CD4-positive, CD25-positive, alpha-beta regulatory T cell (primary cell): ENCODE measurements at regions not wholly inside any gene's neighbourhood (a gene's known extent, or its start where the extent isn't known, plus 50 kb on each side); places are given as distances from the start of the nearest gene placed in this dataset.

Source experiments
- ATAC-seq, 2 donors: fragments of 150-1000 bp; cut with Tn5 transposase; one replicate each; pipeline ENCODE4 v1.10.0; 2021; ENCODE audit warnings: low read depth in 2 of 2, moderate number of reproducible peaks in 2 of 2, moderate library complexity in 1 of 2
- DNase-seq, 3 donors: peaks; one replicate each; pipeline versions ENCODE4 v3.0.0 to v3.0.0-alpha.2; 2012 to 2022; ENCODE audit warnings: mixed read lengths in 1 of 3
- H3K27ac ChIP-seq: one replicate; pipeline ENCODE4 v1.7.0; 2013; ENCODE audit warnings: mild to moderate bottlenecking, low read length; ENCODE audit not compliant: insufficient read depth, poor library complexity, severe bottlenecking
- H3K27me3 ChIP-seq: one replicate; pipeline ENCODE4 v1.7.0; 2013; ENCODE audit warnings: low read length; ENCODE audit not compliant: control insufficient read depth, insufficient read depth
- H3K36me3 ChIP-seq: one replicate; pipeline ENCODE4 v1.7.0; 2013; ENCODE audit warnings: mild to moderate bottlenecking, low read length, moderate library complexity; ENCODE audit not compliant: control insufficient read depth, insufficient read depth
- H3K4me1 ChIP-seq: 2 replicates; pipeline ENCODE4 v1.7.0; 2013; ENCODE audit warnings: mild to moderate bottlenecking, low read length; ENCODE audit not compliant: insufficient read depth, control insufficient read depth, poor library complexity, severe bottlenecking
- H3K4me3 ChIP-seq: one replicate; pipeline ENCODE4 v1.7.0; 2013; ENCODE audit warnings: low read depth, mild to moderate bottlenecking, low read length, moderate library complexity
- H3K9me3 ChIP-seq, 2 experiments: 1 replicate in 1 of 2; 2 replicates in 1 of 2; pipeline ENCODE4 v1.7.0; 2013; ENCODE audit warnings: low read length in 2 of 2, mild to moderate bottlenecking in 1 of 2, moderate library complexity in 1 of 2; ENCODE audit not compliant: control insufficient read depth in 2 of 2
- H3K27ac Mint-ChIP-seq, 3 donors: one replicate each; pipeline ENCODE4 v1.8.0; 2020 to 2022; ENCODE audit warnings: mild to moderate bottlenecking in 3 of 3, mixed read lengths in 3 of 3, moderate library complexity in 2 of 3
- H3K27me3 Mint-ChIP-seq: one replicate; pipeline ENCODE4 v1.8.0; 2022; ENCODE audit warnings: mild to moderate bottlenecking, mixed read lengths
- H3K36me3 Mint-ChIP-seq: one replicate; pipeline ENCODE4 v1.8.0; 2020; ENCODE audit warnings: mixed read lengths
- H3K4me1 Mint-ChIP-seq, 4 donors: one replicate each; pipeline ENCODE4 v1.8.0; 2020 to 2022; ENCODE audit warnings: mixed read lengths in 4 of 4, mild to moderate bottlenecking in 1 of 4
- H3K4me3 Mint-ChIP-seq, 4 donors: one replicate each; pipeline ENCODE4 v1.8.0; 2020 to 2022; ENCODE audit warnings: mild to moderate bottlenecking in 4 of 4, mixed read lengths in 4 of 4, moderate library complexity in 3 of 4
- H3K9me3 Mint-ChIP-seq, 7 donors: one replicate each; pipeline ENCODE4 v1.8.0; 2020 to 2022; ENCODE audit warnings: mixed read lengths in 7 of 7, mild to moderate bottlenecking in 3 of 7, moderate library complexity in 2 of 7

DNA sequence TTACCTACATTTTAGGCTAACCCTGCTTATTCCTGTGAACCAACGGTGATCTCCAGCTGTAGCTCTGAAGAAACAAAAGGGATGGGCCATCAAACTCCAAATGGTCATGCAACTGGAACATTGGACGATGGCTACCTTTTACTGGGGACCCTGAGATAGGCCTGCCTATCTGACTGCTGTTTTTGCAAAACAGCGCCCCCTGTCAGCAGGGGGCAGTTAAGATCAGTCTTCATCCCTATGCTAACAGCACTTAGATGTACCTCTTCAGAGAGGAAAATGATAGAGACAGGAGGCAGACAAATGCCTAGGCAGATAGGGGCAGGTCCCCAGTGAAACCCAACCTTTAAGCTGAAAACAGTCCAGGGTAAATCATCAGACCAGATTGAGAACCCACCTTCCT, 1085.4 kb upstream of the SORCS1 start:
- no peak overlapping the region for H3K27ac Mint-ChIP-seq
- DNase-seq (no peak), ATAC-seq (no peak)
- no peak overlapping the region for H3K4me3 Mint-ChIP-seq
- no peaks in the 10 kb centered on the region for H3K36me3 ChIP-seq
- no peak overlapping the region for H3K4me3 ChIP-seq
- peaks cover 0 to 27% (median 8%) of the 10 kb centered on the region in 7 donors for H3K9me3 Mint-ChIP-seq
- no peaks in the 10 kb centered on the region for H3K27me3 Mint-ChIP-seq
- no peaks in the 10 kb centered on the region for H3K4me1 Mint-ChIP-seq
- no peaks in the 10 kb centered on the region for H3K36me3 Mint-ChIP-seq
- H3K27ac ChIP-seq: no peak overlapping the region
- H3K9me3 ChIP-seq: peaks cover 1 to 2% of the 10 kb centered on the region in 2 experiments
- H3K27me3 ChIP-seq: no peaks in the 10 kb centered on the region
- no peaks in the 10 kb centered on the region for H3K4me1 ChIP-seq

DNA sequence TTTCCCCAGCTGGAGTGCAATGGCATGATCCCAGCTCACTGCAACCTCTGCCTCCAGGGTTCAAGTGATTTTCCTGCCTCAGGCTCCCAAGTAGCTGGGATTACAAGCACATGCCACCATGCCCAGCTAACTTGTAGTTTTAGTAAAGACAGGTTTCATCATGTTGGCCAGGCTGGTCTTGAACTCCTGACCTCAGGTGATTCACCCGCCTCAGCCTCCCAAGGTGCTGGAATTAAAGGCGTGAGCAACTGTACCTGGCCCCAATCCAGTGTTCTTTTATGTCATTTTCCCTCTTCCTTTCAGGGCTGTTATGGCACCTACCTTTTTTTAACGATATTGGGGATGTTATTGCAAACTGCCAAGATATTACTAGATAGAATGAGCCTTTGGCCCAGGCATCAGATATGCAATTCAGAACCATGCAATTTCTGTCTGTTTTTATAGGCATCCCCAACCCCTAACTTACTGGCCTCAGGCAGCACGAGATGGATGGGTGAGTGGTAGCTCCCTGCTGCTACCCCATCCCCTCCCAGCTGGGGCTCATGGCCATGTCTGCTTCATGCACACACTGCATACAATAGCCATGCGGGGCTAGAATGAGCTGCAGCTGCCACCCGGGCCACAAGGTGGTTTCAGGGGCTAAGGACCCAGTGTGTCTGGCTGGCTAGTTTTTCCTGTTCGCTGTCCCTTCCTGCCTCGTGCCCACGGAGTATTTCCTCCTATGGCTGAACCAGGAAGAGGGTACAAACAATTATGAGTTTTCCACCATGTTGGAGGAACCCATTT, 1080.1 kb upstream of the SORCS1 start:
- H3K27ac Mint-ChIP-seq: no peak overlapping the region
- Histone ChIP-seq H3K36me3 (no peaks in the 10 kb centered on the region), H3K9me3 (peaks cover 3 to 6% of the 10 kb centered on the region in 2 experiments), H3K27ac (no peak overlapping the region), H3K4me3 (no peak overlapping the region), H3K27me3 (no peaks in the 10 kb centered on the region), H3K4me1 (no peaks in the 10 kb centered on the region)
- no peaks in the 10 kb centered on the region for H3K36me3 Mint-ChIP-seq
- DNase-seq (no peak), ATAC-seq (no peak)
- no peaks in the 10 kb centered on the region for H3K4me1 Mint-ChIP-seq
- no peaks in the 10 kb centered on the region for H3K27me3 Mint-ChIP-seq
- H3K4me3 Mint-ChIP-seq: no peak overlapping the region
- H3K9me3 Mint-ChIP-seq: peaks cover 0 to 26% (median 7%) of the 10 kb centered on the region in 7 donors

DNA sequence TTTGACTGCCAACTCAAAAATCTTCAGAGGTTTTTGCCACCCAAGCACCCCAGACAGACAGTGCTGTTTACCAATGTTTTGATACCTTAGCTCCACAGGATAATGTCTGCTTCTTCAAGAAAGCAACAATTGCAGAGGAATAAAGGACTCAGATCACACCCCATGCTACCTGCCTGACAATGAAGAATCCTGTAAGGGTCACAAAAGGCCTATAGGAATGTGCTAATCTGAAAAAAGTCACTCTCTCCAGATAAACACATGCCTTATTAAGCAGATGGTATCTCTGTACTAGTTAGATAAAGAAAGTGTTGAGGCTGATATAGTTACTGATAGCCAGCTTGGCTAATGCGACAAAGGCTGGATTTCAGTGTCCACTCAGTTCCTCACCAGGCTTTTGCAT, 1076.7 kb upstream of the SORCS1 start:
- no peaks in the 10 kb centered on the region for H3K36me3 Mint-ChIP-seq
- peaks cover 0 to 21% (median 8%) of the 10 kb centered on the region in 7 donors for H3K9me3 Mint-ChIP-seq
- no peak overlapping the region for H3K4me3 Mint-ChIP-seq
- no peak overlapping the region for H3K27ac Mint-ChIP-seq
- Histone ChIP-seq H3K36me3 (no peaks in the 10 kb centered on the region), H3K9me3 (peaks cover 3 to 5% of the 10 kb centered on the region in 2 experiments), H3K4me3 (no peak overlapping the region), H3K27ac (no peak overlapping the region), H3K27me3 (no peaks in the 10 kb centered on the region), H3K4me1 (no peaks in the 10 kb centered on the region)
- H3K27me3 Mint-ChIP-seq: no peaks in the 10 kb centered on the region
- no peak for DNase-seq
- no peak for ATAC-seq
- H3K4me1 Mint-ChIP-seq: no peaks in the 10 kb centered on the region

DNA sequence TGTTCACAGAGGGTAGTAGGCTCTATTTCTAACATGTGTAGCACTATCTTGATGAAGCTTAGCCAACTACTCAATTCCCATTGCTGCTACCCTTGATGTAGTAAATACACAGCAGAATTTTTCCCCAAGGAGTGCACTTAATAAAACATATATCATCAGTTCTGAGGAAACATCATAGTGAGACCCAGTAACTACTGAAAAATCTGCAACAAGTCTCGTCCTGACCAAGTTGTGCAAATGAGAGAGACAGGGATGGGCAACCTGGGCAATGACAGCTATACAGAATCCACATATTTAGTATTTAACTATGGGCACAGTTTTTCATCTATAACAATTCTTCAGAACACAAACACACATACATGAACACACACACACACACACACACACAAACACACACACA, 1073.8 kb upstream of the SORCS1 start:
- no peaks in the 10 kb centered on the region for H3K36me3 ChIP-seq
- DNase-seq (no peak), ATAC-seq (no peak)
- H3K9me3 ChIP-seq: peaks cover 0 to 5% of the 10 kb centered on the region in 2 experiments
- no peaks in the 10 kb centered on the region for H3K4me1 ChIP-seq
- no peak overlapping the region for H3K27ac ChIP-seq
- H3K9me3 Mint-ChIP-seq: peaks cover 0 to 14% (median 4%) of the 10 kb centered on the region in 7 donors
- no peaks in the 10 kb centered on the region for H3K4me1 Mint-ChIP-seq
- H3K27me3 Mint-ChIP-seq: no peaks in the 10 kb centered on the region
- H3K27ac Mint-ChIP-seq: no peak overlapping the region
- H3K4me3 ChIP-seq: no peak overlapping the region
- H3K27me3 ChIP-seq: no peaks in the 10 kb centered on the region
- no peaks in the 10 kb centered on the region for H3K36me3 Mint-ChIP-seq
- no peak overlapping the region for H3K4me3 Mint-ChIP-seq

DNA sequence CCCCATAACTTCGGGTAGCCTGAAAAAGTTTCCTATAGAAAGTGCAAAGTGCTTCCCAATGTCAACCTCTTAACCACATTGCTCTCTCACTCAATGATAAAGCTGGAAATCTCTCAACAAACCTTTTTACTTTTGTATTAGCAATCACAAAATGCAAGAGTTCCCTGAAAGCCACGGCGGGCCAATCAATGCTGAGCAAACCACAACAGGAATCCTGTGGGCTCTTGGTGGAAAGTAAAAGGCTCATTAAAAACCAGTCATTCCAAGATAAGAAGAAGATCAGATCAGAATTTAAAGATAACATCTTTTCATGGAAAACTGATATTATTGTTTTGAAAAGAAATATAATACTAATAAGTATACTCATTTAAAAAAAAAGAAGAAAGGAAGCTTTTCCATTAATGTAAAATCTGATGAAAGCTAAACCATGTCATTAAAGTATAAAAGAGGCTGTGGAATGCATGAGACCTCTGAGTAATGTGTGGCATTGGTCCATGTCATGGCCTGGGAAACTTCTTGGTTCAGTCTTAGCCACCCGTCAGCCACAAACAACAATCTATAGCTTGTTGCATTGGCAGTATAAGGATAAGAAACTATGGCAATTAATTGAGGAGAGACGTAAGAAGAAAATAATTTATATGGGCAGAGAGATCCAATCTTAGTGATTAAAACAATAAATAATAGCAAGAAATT, 1066.1 kb upstream of the SORCS1 start:
- H3K27me3 ChIP-seq: no peaks in the 10 kb centered on the region

DNA sequence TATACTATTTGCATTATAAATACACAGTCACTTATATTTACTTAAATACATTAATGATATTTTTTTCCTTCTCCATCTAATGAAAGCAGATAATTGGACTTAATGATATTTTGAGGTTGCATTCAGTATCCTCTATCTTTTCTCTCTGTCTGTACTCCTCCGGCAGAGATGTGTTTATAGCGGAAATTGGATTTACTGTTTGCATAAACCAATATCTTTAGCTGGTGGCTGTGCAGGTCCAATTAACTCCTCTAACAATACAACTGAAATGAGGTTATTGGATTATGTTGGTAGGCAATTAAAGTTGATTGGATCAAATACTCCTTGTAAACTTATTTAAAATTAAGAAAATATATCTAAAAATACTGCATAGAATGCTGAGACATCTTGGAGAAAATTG, 1044.2 kb upstream of the SORCS1 start:
- H3K36me3 ChIP-seq: no peaks in the 10 kb centered on the region
- Mint-ChIP-seq H3K4me1 (no peaks in the 10 kb centered on the region), H3K27me3 (no peaks in the 10 kb centered on the region), H3K4me3 (no peak overlapping the region), H3K27ac (no peak overlapping the region), H3K9me3 (peaks cover 7 to 20% (median 9%) of the 10 kb centered on the region in 7 donors), H3K36me3 (no peaks in the 10 kb centered on the region)
- H3K9me3 ChIP-seq: peaks cover 0 to 7% of the 10 kb centered on the region in 2 experiments
- DNase-seq (no peak), ATAC-seq (no peak)
- H3K4me1 ChIP-seq: no peaks in the 10 kb centered on the region
- no peak overlapping the region for H3K4me3 ChIP-seq
- H3K27ac ChIP-seq: no peak overlapping the region
- H3K27me3 ChIP-seq: no peaks in the 10 kb centered on the region

More for the DNA sequence above, 1066.1 kb upstream of the SORCS1 start:
- H3K9me3 ChIP-seq: peaks cover 0 to 2% of the 10 kb centered on the region in 2 experiments
- H3K27ac ChIP-seq: no peak overlapping the region
- ATAC-seq (no peak), DNase-seq (no peak)
- Mint-ChIP-seq H3K4me1 (no peaks in the 10 kb centered on the region), H3K27ac (no peak overlapping the region), H3K27me3 (no peaks in the 10 kb centered on the region), H3K9me3 (peaks cover 0 to 19% (median 7%) of the 10 kb centered on the region in 7 donors), H3K36me3 (no peaks in the 10 kb centered on the region), H3K4me3 (no peak overlapping the region)
- no peak overlapping the region for H3K4me3 ChIP-seq
- no peaks in the 10 kb centered on the region for H3K36me3 ChIP-seq
- H3K4me1 ChIP-seq: no peaks in the 10 kb centered on the region

DNA sequence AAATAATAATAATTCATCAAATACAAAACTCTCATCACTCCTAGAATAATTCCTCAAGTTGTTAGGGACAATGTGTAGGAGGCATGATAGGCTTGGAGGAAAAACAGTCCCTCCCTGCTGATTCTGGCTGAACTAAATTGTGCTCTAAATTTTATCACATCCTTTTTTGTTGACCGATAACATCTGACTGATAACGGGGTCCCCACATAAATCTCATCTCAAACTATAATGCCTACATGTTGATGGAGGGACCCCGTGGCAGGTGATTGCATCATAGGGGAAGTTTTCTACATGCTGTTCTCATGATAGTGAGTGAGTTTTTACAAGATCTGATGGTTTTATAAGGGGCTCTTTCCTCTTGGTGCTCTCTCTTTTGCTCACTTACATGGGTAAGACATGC, 1043.5 kb upstream of the SORCS1 start:
- Histone ChIP-seq H3K4me1 (no peaks in the 10 kb centered on the region), H3K9me3 (peaks cover 0 to 7% of the 10 kb centered on the region in 2 experiments), H3K4me3 (no peak overlapping the region), H3K27me3 (no peaks in the 10 kb centered on the region), H3K36me3 (no peaks in the 10 kb centered on the region), H3K27ac (no peak overlapping the region)
- DNase-seq (no peak), ATAC-seq (no peak)
- H3K4me1 Mint-ChIP-seq: no peaks in the 10 kb centered on the region
- H3K4me3 Mint-ChIP-seq: no peak overlapping the region
- peaks cover 4 to 13% (median 7%) of the 10 kb centered on the region in 7 donors for H3K9me3 Mint-ChIP-seq
- no peaks in the 10 kb centered on the region for H3K36me3 Mint-ChIP-seq
- no peaks in the 10 kb centered on the region for H3K27me3 Mint-ChIP-seq
- no peak overlapping the region for H3K27ac Mint-ChIP-seq
